ENCODE measurements at regions not wholly inside any gene's neighbourhood (a gene's known extent, or its start where the extent isn't known, plus 50 kb on each side); places are given as distances from the start of the nearest gene placed in this dataset.
"Not testable (repeated sequence)": the region's sequence is repeated elsewhere in the genome, so short reads cannot be mapped to it uniquely, and the experiment has no call there.

GRCh38 chr1:238379446-238379845 is 488.7 kb upstream of the ZP4 start:
- intact Hi-C loops (cut with micrococcal nuclease); ATAC-seq; DNase-seq: not testable (repeated sequence)

- intact Hi-C loops (cut with micrococcal nuclease), result no loop called here
Observed at GRCh38 chr1:238377280-238377919, 486.7 kb upstream of the ZP4 start.

GRCh38 chr1:238370599-238370998 is 479.9 kb upstream of the ZP4 start:
- DNase-seq (no peak), ATAC-seq (no peak)
- intact Hi-C loops (cut with micrococcal nuclease), result no loop called here

More at GRCh38 chr1:238377280-238377919, 486.7 kb upstream of the ZP4 start:
- ATAC-seq (no peak), DNase-seq (no peak)

GRCh38 chr1:238364214-238364892 is 473.6 kb upstream of the ZP4 start:
- ATAC-seq (no peak), DNase-seq (no peak)
- intact Hi-C loops (cut with micrococcal nuclease), result no loop called here

DNA sequence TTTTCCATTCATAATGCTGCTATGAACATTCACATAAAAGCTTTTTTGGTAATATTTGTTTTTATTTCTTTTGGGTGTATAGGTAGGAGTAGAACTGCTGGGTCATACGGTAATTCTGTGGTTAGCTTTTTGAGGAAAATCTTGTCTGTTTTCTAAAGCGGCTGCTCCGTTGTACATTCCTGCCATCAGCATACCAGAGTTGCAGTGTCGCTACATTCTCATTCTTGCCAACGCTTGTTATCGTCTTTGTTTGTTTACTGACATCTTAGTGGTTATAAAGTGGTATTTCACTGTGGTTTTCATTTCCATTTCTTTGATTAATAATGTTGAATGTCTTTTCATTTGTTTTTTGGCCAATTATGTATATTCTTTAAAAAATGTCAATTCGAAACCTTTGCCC is 469.8 kb upstream of the ZP4 start:
- no peak for ATAC-seq
- intact Hi-C loops (cut with micrococcal nuclease), result no loop called here

DNA sequence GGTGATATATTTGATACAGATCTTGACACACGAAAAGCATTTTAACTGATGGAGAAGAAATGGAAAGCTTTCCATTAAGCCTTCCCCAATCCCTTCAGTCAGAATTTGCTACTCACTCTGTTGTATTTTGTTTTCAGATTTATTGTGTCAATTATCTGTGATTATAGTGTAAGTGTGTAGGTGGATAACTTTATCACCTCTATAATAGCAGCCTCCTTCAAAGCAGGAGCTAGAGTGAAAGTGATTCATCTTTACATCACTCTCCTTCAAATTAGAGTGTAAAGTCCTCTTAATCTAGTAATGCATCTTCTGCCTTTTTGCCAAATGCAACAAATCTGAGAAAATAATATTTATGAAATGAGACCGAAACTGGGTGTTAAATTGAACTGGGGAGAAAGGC is 459.7 kb upstream of the ZP4 start:
- intact Hi-C loops (cut with micrococcal nuclease), result no loop called here
- no peak for DNase-seq
- ATAC-seq, result no peak

More for the DNA sequence above, 469.8 kb upstream of the ZP4 start:
- no peak for DNase-seq

DNA sequence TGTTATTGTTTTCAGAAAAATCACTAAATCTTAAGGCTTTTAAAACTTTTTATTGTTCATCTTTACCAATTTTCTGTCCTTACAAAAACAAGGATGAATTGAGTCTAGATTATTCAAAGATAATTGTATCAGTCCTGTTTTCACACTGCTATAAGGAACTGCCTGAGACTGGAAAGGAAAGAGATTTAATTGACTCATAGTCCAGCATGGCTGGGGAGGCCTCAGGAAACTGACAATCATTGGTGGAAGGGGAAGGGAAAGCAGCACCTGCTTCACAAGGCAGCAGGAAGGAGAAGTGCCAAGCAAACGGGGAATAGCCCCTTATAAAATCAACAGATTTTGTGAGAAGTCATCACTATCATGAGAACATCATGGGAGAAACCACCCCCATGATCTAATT is 455.6 kb upstream of the ZP4 start:
- intact Hi-C loops (cut with micrococcal nuclease), result no loop called here
- ATAC-seq, result no peak

GRCh38 chr1:238345837-238346236 is 455.1 kb upstream of the ZP4 start:
- intact Hi-C loops (cut with micrococcal nuclease), result no loop called here

More for the DNA sequence above, 455.6 kb upstream of the ZP4 start:
- DNase-seq, result no peak

DNA sequence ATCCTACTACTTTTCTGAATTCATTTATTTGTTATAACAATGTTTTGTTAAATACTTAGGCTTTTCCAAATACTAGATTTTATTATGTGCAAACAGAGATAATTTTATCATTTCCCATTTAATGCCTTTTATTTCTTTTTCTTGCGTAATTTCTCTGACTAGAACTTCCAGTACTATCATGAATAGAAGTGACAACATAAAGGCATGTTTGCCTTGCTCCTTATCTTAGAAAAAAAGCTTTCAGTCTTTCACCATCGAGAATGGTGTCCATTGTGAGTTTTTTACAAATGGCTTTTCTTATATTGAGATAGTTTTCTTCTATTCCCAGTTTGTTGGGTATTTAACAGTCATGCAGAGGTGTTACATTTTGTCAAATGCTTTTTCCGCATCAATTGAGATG is 453.1 kb upstream of the ZP4 start:
- DNase-seq (no peak), ATAC-seq (no peak)
- intact Hi-C loops (cut with micrococcal nuclease), result no loop called here

More at GRCh38 chr1:238345837-238346236, 455.1 kb upstream of the ZP4 start:
- ATAC-seq (no peak), DNase-seq (no peak)

- DNase-seq (no peak), ATAC-seq (no peak)
- intact Hi-C loops (cut with micrococcal nuclease), result no loop called here
Observed at GRCh38 chr1:238341395-238341794, 450.7 kb upstream of the ZP4 start.

GRCh38 chr1:238340989-238341388 is 450.3 kb upstream of the ZP4 start:
- ATAC-seq, result no peak
- DNase-seq, result no peak
- intact Hi-C loops (cut with micrococcal nuclease), result no loop called here

- intact Hi-C loops (cut with micrococcal nuclease), result no loop called here
- ATAC-seq, result no peak
- DNase-seq, result no peak
Observed at GRCh38 chr1:238336531-238336930, 445.8 kb upstream of the ZP4 start.

DNA sequence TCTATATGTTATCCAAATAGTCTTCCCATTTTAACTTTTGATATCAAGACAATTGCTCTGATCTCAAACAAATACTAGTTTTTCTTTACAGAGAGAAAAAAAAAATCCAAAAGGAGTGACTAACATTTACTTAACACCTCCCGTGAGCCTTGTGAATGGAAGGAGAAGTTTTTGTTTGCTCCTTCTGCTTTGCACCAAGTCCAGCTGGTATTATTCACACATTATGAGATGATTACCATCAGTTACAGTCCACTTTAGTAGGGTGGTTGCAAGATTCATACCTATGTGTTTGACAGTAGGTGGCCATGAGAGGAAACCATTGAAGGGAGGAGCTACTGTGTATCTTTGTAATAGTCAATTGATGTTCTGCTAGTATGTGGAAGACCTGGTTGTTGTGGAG is 443.4 kb upstream of the ZP4 start:
- intact Hi-C loops (cut with micrococcal nuclease), result no loop called here
- ATAC-seq (no peak), DNase-seq (no peak)

DNA sequence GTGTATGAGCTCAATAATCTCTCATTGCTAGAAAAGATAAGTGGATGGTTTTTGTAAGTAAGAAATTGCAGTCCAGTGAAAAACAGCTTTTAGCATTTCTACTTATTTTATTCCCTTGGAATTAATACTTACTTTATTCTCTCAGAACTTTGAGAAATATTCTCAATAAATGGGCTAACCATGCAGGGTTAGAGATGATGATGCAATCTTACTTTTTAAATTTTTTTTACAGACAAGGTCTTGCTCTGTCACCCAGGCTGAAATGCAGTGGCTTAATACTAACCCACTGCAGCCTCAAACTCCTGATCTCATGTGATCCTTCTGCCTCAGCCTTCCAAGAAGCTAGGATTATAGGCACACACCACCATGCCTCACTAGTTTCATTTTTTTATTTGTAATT is 440.8 kb upstream of the ZP4 start:
- DNase-seq, result no peak

DNA sequence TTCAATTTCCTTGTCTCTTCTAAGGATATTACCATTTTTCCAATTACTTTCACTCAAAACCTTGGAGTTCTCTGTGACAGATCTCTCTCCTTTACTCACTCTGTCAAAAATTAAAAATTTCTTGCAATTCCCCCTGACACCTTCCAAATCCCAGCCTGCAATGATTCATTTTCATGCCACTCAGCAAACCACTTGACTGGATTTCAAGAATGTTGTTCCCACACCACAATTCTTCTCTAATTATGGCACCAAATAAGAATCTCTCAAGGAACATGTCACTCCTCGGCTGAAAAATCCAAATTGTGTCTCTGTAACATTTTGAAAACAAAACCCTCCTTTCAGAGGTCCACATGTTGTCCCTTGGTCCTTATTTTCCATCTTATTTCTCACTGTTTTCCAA is 438.9 kb upstream of the ZP4 start:
- no peak for ATAC-seq
- intact Hi-C loops (cut with micrococcal nuclease), result no loop called here
- no peak for DNase-seq

More for the DNA sequence above, 440.8 kb upstream of the ZP4 start:
- intact Hi-C loops (cut with micrococcal nuclease), result no loop called here
- ATAC-seq, result no peak

DNA sequence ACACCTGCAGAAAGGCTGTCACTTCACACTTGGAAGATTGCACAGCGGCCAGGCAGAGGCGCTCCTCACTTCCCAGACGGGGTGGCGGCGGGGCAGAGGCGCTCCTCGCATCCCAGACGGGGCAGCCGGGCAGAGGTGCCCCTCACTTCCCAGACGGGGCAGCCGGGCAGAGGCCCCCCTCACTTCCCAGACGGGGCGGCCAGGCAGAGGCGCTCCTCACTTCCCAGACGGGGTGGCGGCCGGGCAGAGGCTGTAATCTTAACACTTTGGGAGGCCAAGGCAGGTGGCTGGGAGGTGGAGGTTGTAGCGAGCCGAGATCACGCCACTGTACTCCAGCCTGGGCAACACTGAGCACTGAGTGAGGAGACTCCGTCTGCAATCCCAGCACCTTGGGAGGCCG is 436.3 kb upstream of the ZP4 start:
- DNase-seq; intact Hi-C loops (cut with micrococcal nuclease); ATAC-seq: not testable (repeated sequence)

- DNase-seq; ATAC-seq; intact Hi-C loops (cut with micrococcal nuclease): not testable (repeated sequence)
Observed at GRCh38 chr1:238326479-238326878, 435.8 kb upstream of the ZP4 start.

- ATAC-seq, result no peak
- no peak for DNase-seq
- intact Hi-C loops (cut with micrococcal nuclease), result no loop called here
Observed at GRCh38 chr1:238324211-238324864, 433.6 kb upstream of the ZP4 start.

DNA sequence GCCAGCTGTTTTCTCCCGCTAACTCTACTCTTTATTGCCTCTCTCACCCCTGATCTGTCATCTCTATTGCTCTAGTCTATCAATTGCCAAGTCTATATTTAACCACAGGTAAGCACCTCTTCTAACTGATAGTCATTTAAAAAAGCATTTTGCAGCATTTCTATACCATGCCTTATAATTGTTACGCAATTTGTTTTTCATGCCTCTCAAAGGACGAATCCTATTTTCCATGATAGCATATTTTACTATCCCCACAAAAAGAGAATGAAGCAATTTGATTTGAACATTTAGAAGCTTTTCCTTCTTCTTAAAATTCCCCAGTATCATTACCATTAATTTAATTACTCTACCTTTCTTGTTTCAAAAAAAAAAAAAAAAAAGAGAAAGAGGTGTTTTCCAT is 432.8 kb upstream of the ZP4 start:
- intact Hi-C loops (cut with micrococcal nuclease), result no loop called here
- no peak for ATAC-seq
- DNase-seq, result no peak

- DNase-seq, result no peak
- intact Hi-C loops (cut with micrococcal nuclease), result no loop called here
- ATAC-seq, result no peak
Observed at GRCh38 chr1:238319957-238320356, 429.2 kb upstream of the ZP4 start.

Measured in left ventricle myocardium superior (tissue), 1 donor.